B cell (primary cell): ENCODE measurements at regions not wholly inside any gene's neighbourhood (a gene's known extent, or its start where the extent isn't known, plus 50 kb on each side); places are given as distances from the start of the nearest gene placed in this dataset.

Experiments used
- CTCF ChIP-seq: fragments of 200-600 bp; IDR thresholded peaks from one replicate; pipeline ENCODE4 v1.8.0; 2022; ENCODE audit warnings: antibody characterized with exemption, mild to moderate bottlenecking
- EZH2 ChIP-seq: IDR thresholded peaks from 2 replicates; pipeline ENCODE4 v1.6.1; 2012; ENCODE audit warnings: borderline replicate concordance, low read depth, mild to moderate bottlenecking, moderate library complexity, low read length; ENCODE audit not compliant: insufficient read depth, poor library complexity, severe bottlenecking

- TF ChIP-seq CTCF (no peak), EZH2 (no peak)
Measured at GRCh38 chrX:46318551-46318950, 226.7 kb downstream of the ZNF674 start.
